ENCODE measurements at regions not wholly inside any gene's neighbourhood (a gene's known extent, or its start where the extent isn't known, plus 50 kb on each side); places are given as distances from the start of the nearest gene placed in this dataset.

- no peaks in the 10 kb centered on the region for H3K27me3 ChIP-seq (ENCODE audit: low read depth)
- H3K27ac ChIP-seq, result no peak overlapping the region
- no peaks in the 10 kb centered on the region for H3K36me3 ChIP-seq
- ATAC-seq (no peak), DNase-seq (no peak)
- intact Hi-C loops (cut with DNase I), result no loop called here
- no peaks in the 10 kb centered on the region for H3K4me1 ChIP-seq
- H3K9me3 ChIP-seq, result no peaks in the 10 kb centered on the region
- H3K4me3 ChIP-seq, result no peak overlapping the region
- TF ChIP-seq, protein P1, sequence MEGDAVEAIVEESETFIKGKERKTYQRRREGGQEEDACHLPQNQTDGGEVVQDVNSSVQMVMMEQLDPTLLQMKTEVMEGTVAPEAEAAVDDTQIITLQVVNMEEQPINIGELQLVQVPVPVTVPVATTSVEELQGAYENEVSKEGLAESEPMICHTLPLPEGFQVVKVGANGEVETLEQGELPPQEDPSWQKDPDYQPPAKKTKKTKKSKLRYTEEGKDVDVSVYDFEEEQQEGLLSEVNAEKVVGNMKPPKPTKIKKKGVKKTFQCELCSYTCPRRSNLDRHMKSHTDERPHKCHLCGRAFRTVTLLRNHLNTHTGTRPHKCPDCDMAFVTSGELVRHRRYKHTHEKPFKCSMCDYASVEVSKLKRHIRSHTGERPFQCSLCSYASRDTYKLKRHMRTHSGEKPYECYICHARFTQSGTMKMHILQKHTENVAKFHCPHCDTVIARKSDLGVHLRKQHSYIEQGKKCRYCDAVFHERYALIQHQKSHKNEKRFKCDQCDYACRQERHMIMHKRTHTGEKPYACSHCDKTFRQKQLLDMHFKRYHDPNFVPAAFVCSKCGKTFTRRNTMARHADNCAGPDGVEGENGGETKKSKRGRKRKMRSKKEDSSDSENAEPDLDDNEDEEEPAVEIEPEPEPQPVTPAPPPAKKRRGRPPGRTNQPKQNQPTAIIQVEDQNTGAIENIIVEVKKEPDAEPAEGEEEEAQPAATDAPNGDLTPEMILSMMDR (IDR thresholded peaks at IDR 0.05), result no peak
Measured at GRCh38 chr7:9026121-9026520, 592.7 kb downstream of the NXPH1 start.

DNA sequence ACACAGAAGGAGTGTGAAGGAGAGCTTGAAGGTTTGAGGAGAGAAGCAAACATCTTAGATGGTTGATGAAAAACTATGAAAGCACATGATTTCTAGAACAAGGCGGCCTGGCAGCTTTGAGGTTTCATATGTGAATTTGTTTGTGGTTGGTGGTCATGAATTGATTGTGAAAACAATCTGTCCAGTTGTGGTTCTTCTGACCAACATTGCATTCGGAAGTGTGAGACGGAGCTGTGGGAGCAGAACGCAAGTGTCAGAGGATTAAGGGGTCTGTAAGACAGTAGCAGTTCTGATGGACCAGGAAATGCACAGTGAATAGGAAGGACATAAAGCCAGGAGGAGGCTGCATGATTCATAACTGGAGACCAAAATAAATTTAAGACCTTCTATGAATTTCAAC, 594.6 kb downstream of the NXPH1 start:
- H3K36me3 ChIP-seq, result no peaks in the 10 kb centered on the region
- H3K4me3 ChIP-seq, result no peak overlapping the region
- H3K9me3 ChIP-seq, result no peaks in the 10 kb centered on the region
- TF ChIP-seq, protein P1 (IDR thresholded peaks at IDR 0.05), result no peak
- H3K27ac ChIP-seq, result no peak overlapping the region
- DNase-seq (no peak), ATAC-seq (no peak)
- no peaks in the 10 kb centered on the region for H3K4me1 ChIP-seq
- intact Hi-C loops (cut with DNase I), result no loop called here
- H3K27me3 ChIP-seq (ENCODE audit: low read depth), result no peaks in the 10 kb centered on the region

DNA sequence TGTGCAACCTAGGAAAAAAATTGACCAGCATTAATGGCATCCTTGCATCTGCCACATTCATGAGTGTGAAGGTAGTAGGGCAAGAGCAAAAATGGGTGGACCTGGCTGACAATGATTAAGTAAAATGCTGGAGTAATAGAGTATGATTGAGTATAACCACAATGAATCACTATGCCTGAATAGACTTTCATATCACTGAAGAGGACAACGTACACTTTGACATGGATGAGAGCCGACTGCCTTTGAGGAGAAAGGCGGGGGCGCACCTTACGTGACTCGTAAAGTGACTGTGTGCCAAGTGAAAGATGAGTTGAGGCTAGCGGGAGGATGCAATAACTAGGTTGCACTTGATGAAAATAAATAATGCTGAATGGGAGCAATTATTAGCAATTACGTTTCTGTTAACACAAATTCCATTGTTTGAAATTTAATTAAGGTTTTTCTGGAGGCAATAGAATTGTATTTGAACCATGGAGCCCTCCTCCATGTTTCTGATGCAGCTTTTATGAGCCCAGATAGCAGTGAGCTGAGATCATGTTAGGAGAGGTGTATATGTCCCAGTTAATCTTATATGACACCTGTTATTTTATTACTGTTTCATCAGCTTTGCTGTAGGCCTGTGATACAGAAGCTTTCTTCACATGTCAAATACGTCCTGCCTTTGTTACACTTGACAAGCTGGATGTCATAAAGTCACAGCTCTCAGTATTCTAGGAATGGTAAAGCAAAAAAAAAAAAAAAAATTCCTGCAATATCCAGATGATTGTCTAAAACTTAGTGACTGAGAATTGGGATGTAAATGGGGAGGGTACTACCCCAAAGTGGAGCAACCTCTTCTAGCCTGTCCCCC, 596.5 kb downstream of the NXPH1 start:
- intact Hi-C loops (cut with DNase I), result no loop called here
- TF ChIP-seq, protein P1 (IDR thresholded peaks at IDR 0.05), result no peak
- no peak for ATAC-seq

GRCh38 chr7:9030976-9031375, 597.6 kb downstream of the NXPH1 start:
- no peaks in the 10 kb centered on the region for H3K9me3 ChIP-seq
- no peak overlapping the region for H3K4me3 ChIP-seq
- no peak overlapping the region for H3K27ac ChIP-seq
- ATAC-seq (no peak), DNase-seq (no peak)
- intact Hi-C loops (cut with DNase I), result no loop called here
- H3K27me3 ChIP-seq (ENCODE audit: low read depth), result no peaks in the 10 kb centered on the region
- TF ChIP-seq, protein P1 (IDR thresholded peaks at IDR 0.05), result no peak
- no peaks in the 10 kb centered on the region for H3K4me1 ChIP-seq
- no peaks in the 10 kb centered on the region for H3K36me3 ChIP-seq

More for the DNA sequence above, 596.5 kb downstream of the NXPH1 start:
- H3K4me3 ChIP-seq, result no peak overlapping the region
- H3K4me1 ChIP-seq, result no peaks in the 10 kb centered on the region
- no peaks in the 10 kb centered on the region for H3K9me3 ChIP-seq
- H3K27ac ChIP-seq, result no peak overlapping the region
- H3K36me3 ChIP-seq, result no peaks in the 10 kb centered on the region
- DNase-seq, result no peak
- no peaks in the 10 kb centered on the region for H3K27me3 ChIP-seq (ENCODE audit: low read depth)

- Histone ChIP-seq H3K4me1 (no peaks in the 10 kb centered on the region), H3K27ac (no peak overlapping the region), H3K36me3 (no peaks in the 10 kb centered on the region), H3K4me3 (no peak overlapping the region), H3K27me3 (ENCODE audit: low read depth) (no peaks in the 10 kb centered on the region), H3K9me3 (no peaks in the 10 kb centered on the region)
- DNase-seq (no peak), ATAC-seq (no peak)
- intact Hi-C loops (cut with DNase I), result no loop called here
- TF ChIP-seq, protein P1 (IDR thresholded peaks at IDR 0.05), result no peak
Measured at GRCh38 chr7:9031386-9031785, 598.0 kb downstream of the NXPH1 start.

All from lower lobe of right lung (tissue), 2 donors.